Tibial nerve (tissue), 4 donors: ENCODE measurements at regions not wholly inside any gene's neighbourhood (a gene's known extent, or its start where the extent isn't known, plus 50 kb on each side); places are given as distances from the start of the nearest gene placed in this dataset.
"Not testable (repeated sequence)": the region's sequence is repeated elsewhere in the genome, so short reads cannot be mapped to it uniquely, and the experiment has no call there.

Experiments
- EP300 ChIP-seq, 2 donors: sonication (generic); formaldehyde crosslinking; IDR thresholded peaks; one replicate each; pipeline ENCODE4 v1.6.1; 2017; ENCODE audit warnings: antibody characterized with exemption in 2 of 2, mild to moderate bottlenecking in 1 of 2
- POLR2A ChIP-seq, 2 donors: fragments of 450-650 bp; IDR thresholded peaks; one replicate each; pipeline ENCODE4 v1.6.1; 2017; ENCODE audit warnings: antibody characterized with exemption in 2 of 2, mild to moderate bottlenecking in 2 of 2, moderate library complexity in 2 of 2
- TF ChIP-seq, protein P1 (sequence below), 5 experiments: fragments of 200-600 bp in 3 of 5; fragments of 450-650 bp in 2 of 5; sonication (generic) in 3 of 5; IDR thresholded peaks; one replicate each; pipeline ENCODE4 v1.5.1; 2016 to 2019; ENCODE audit warnings: antibody characterized with exemption in 5 of 5, mild to moderate bottlenecking in 3 of 5, moderate library complexity in 2 of 5

DNA sequence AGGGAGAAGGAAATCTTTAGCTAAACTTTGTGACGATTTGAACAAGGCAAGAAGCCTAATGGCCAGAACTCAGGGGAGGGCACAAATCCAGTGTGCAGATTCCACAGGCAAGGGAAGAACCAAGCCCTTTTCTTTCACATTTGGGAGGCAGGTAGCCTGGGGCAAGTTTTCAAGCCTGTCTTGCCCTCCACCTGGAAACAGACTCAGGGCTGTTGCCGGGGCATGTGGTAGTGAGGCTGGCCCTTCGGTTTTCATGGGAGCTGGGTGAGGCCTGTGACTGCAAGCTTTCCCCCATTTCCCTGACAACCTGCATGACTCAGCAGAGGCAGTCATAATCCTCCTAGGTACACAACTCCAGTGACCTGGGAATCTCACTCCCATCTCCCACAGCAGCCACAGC, 331.6 kb upstream of the ACTRT1 start:
- TF ChIP-seq, protein P1, sequence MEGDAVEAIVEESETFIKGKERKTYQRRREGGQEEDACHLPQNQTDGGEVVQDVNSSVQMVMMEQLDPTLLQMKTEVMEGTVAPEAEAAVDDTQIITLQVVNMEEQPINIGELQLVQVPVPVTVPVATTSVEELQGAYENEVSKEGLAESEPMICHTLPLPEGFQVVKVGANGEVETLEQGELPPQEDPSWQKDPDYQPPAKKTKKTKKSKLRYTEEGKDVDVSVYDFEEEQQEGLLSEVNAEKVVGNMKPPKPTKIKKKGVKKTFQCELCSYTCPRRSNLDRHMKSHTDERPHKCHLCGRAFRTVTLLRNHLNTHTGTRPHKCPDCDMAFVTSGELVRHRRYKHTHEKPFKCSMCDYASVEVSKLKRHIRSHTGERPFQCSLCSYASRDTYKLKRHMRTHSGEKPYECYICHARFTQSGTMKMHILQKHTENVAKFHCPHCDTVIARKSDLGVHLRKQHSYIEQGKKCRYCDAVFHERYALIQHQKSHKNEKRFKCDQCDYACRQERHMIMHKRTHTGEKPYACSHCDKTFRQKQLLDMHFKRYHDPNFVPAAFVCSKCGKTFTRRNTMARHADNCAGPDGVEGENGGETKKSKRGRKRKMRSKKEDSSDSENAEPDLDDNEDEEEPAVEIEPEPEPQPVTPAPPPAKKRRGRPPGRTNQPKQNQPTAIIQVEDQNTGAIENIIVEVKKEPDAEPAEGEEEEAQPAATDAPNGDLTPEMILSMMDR (IDR thresholded peaks at IDR 0.05), result not testable (repeated sequence)
- not testable (repeated sequence) for TF ChIP-seq POLR2A, EP300 (IDR thresholded peaks at IDR 0.05)
